A549 (cell line): ENCODE measurements at regions not wholly inside any gene's neighbourhood (a gene's known extent, or its start where the extent isn't known, plus 50 kb on each side); places are given as distances from the start of the nearest gene placed in this dataset.

ENCODE experiments used
- ATAC-seq, 2 experiments: fragments of 200-7000 bp in 1 of 2; fragments of >200 bp in 1 of 2; cut with Nextera tagmentation in 1 of 2; cut with Tn5 transposase in 1 of 2; 3 replicates each; pipeline versions ENCODE4 v1.8.0 to v1.9.1; 2018 to 2020; ENCODE audit warnings: mild to moderate bottlenecking in 1 of 2, moderate library complexity in 1 of 2
- CTCF ChIA-PET: fragments of 300-600 bp; sonication (Branson Sonifier 250); formaldehyde crosslinking; extraction: SDS; loops from one replicate; lab custom pipeline; 2021; ENCODE audit warnings: antibody characterized with exemption, inconsistent platforms; lab: Yijun Ruan, JAX
- POLR2A ChIA-PET: fragments of 350-600 bp; formaldehyde crosslinking; extraction: SDS; loops from one replicate; lab custom pipeline; 2021; ENCODE audit warnings: antibody characterized with exemption, inconsistent platforms; lab: Yijun Ruan, JAX
- DNase-seq, 2 experiments: peaks; one replicate each; pipeline versions ENCODE4 v3.0.0 to v3.0.0-alpha.2; 2011 to 2016; ENCODE audit warnings: low read depth in 1 of 2, low spot score in 1 of 2
- FAIRE-seq: peaks from 2 replicates; lab custom pipeline; 2011; peaks lifted over from hg19 to GRCh38; lab: Jason Lieb, UNC
- H3K27ac ChIP-seq, 2 experiments: fragments of >200 bp; sonication (Bioruptor Twin); formaldehyde crosslinking; 3 replicates each; pipeline ENCODE4 v1.5.1; 2016 to 2017
- H3K4me1 ChIP-seq: fragments of >200 bp; sonication (Bioruptor Twin); formaldehyde crosslinking; 3 replicates; pipeline ENCODE4 v1.6.1; 2016
- H3K4me2 ChIP-seq: fragments of >200 bp; sonication (Bioruptor Twin); formaldehyde crosslinking; 3 replicates; pipeline ENCODE4 v1.6.1; 2016
- H3K4me3 ChIP-seq: fragments of >200 bp; sonication (Bioruptor Twin); formaldehyde crosslinking; 3 replicates; pipeline ENCODE4 v1.5.1; 2016
- H3K9me3 ChIP-seq: fragments of >200 bp; sonication (Bioruptor Twin); formaldehyde crosslinking; 3 replicates; pipeline ENCODE4 v1.6.1; 2016
- CHD2 ChIP-seq: fragments of 150-350 bp; IDR thresholded peaks from 2 replicates; pipeline ENCODE4 v1.6.1; 2014; ENCODE audit warnings: low read length; ENCODE audit not compliant: partially characterized antibody
- EHF ChIP-seq: fragments of 250-450 bp; sonication (Bioruptor Pico); IDR thresholded peaks from 2 replicates; pipeline ENCODE4 v1.5.0; 2020; ENCODE audit warnings: mild to moderate bottlenecking
- HEYL ChIP-seq: fragments of 250-450 bp; sonication (Bioruptor Pico); IDR thresholded peaks from 2 replicates; pipeline ENCODE4 v1.8.0; 2021; ENCODE audit warnings: mild to moderate bottlenecking, moderate library complexity
- JUNB ChIP-seq: fragments of >200 bp; sonication (Bioruptor Twin); formaldehyde crosslinking; IDR thresholded peaks from 2 replicates; pipeline ENCODE4 v1.6.1; 2016
- NFE2L2 ChIP-seq: fragments of 150-350 bp; conservative IDR thresholded peaks from 2 replicates; pipeline ENCODE4 v1.6.1; 2014; ENCODE audit warnings: low read length
- NPAS2 ChIP-seq: fragments of 250-450 bp; sonication (Bioruptor Pico); IDR thresholded peaks from 2 replicates; pipeline ENCODE4 v1.8.0; 2022; ENCODE audit warnings: mild to moderate bottlenecking, moderate library complexity, borderline replicate concordance
- NR3C1 ChIP-seq: fragments of >200 bp; sonication (Bioruptor Twin); formaldehyde crosslinking; IDR thresholded peaks from 3 replicates; pipeline ENCODE4 v1.6.1; 2017
- PHF8 ChIP-seq: fragments of 200-600 bp; sonication (generic); IDR thresholded peaks from 2 replicates; pipeline ENCODE4 v1.6.1; 2016; ENCODE audit warnings: low read depth, mild to moderate bottlenecking, antibody characterized with exemption, moderate library complexity, borderline replicate concordance
- RCOR1 ChIP-seq: fragments of 150-350 bp; IDR thresholded peaks from 2 replicates; pipeline ENCODE4 v1.6.1; 2014; ENCODE audit warnings: antibody characterized with exemption, low read length, low read depth
- RNF2 ChIP-seq: fragments of 200-600 bp; sonication (generic); IDR thresholded peaks from 2 replicates; pipeline ENCODE4 v1.6.1; 2016; ENCODE audit warnings: low read depth, mild to moderate bottlenecking, antibody characterized with exemption, moderate library complexity, borderline replicate concordance
- SREBF2 ChIP-seq: fragments of 450-650 bp; IDR thresholded peaks from 2 replicates; pipeline ENCODE4 v1.6.1; 2014; ENCODE audit warnings: mild to moderate bottlenecking, moderate library complexity
- TP53 ChIP-seq: fragments of 250-450 bp; sonication (Bioruptor Pico); IDR thresholded peaks from 2 replicates; pipeline ENCODE4 v1.5.0; 2021; ENCODE audit warnings: mild to moderate bottlenecking, moderate library complexity
- ZC3H11A ChIP-seq: fragments of 450-650 bp; IDR thresholded peaks from 2 replicates; pipeline ENCODE4 v1.6.1; 2014; ENCODE audit warnings: antibody characterized with exemption, mild to moderate bottlenecking
- ZNF302 ChIP-seq: fragments of 250-450 bp; sonication (Bioruptor Pico); IDR thresholded peaks from 2 replicates; pipeline ENCODE4 v1.9.0; 2021; ENCODE audit warnings: inconsistent platforms, mild to moderate bottlenecking, moderate library complexity
- ZSCAN20 ChIP-seq: fragments of 250-450 bp; sonication (Bioruptor Pico); IDR thresholded peaks from 2 replicates; pipeline ENCODE4 v1.8.0; 2022; ENCODE audit warnings: mild to moderate bottlenecking, moderate library complexity
- WGBS: methylation state at CpG from one replicate; pipeline ENCODE4 v1.1.6; 2017; ENCODE audit errors: missing lambda C conversion rate; 5-methylcytosine and 5-hydroxymethylcytosine counted together
- TF ChIP-seq, protein P1 (sequence below): fragments of 250-450 bp; sonication (Bioruptor Pico); IDR thresholded peaks from 2 replicates; pipeline ENCODE4 v1.5.0; 2020; ENCODE audit warnings: low read depth, mild to moderate bottlenecking, moderate library complexity
- TF ChIP-seq, protein P2 (sequence below): IDR thresholded peaks from 2 replicates; pipeline ENCODE4 v1.6.1; 2012
- TF ChIP-seq, protein P3 (sequence below): IDR thresholded peaks from 2 replicates; pipeline ENCODE4 v1.6.1; 2012; ENCODE audit warnings: low read depth, borderline replicate concordance
- TF ChIP-seq, protein P4 (sequence below): fragments of 150-350 bp; IDR thresholded peaks from 2 replicates; pipeline ENCODE4 v1.6.1; 2014; ENCODE audit warnings: low read depth, mild to moderate bottlenecking, low read length
- TF ChIP-seq, protein P5 (sequence below): IDR thresholded peaks from 2 replicates; pipeline ENCODE4 v1.6.1; 2012
- TF ChIP-seq, protein P6 (sequence below): fragments of >200 bp; sonication (Bioruptor Twin); formaldehyde crosslinking; IDR thresholded peaks from 2 replicates; pipeline ENCODE4 v1.6.1; 2016

DNA sequence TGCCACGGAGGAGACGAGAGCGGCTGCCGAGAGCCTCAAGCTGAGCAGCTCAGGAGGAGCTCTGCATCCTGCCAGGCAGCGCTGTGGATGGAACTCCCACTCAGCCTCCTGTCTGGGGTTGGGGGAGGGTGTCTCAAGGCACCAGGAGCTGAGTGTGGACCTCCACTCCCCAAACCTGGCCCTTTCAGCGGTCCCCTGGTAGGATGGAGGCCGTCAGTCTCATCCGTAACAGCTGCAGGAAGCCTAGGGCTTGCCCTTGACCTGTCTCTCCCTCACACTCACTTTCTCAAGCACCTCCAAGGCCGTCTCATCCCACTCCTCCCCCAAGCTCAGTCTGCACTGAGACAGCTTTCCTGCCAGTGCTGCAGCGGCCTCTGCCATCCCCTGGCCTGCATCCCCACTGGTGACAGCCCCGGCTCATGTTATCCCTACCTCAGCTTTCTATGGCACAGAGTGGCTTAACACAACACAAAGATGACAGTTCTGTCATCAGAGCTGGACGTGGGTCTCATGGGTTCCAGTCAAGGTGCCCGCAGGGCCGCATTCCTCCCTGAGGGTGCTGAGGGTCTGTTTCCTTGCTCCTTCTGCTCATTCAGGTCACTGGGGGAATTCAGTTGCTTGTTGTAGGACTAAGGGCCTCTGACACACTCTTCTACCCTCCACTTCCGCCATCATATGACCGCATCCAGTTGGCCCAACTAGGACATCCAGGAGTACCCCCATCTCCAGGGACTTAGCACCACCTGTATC, 341.9 kb upstream of the B3GAT1 start (continued):
- no peak for TF ChIP-seq RCOR1
- TF ChIP-seq NR3C1 = no peak
- TF ChIP-seq, protein P1, sequence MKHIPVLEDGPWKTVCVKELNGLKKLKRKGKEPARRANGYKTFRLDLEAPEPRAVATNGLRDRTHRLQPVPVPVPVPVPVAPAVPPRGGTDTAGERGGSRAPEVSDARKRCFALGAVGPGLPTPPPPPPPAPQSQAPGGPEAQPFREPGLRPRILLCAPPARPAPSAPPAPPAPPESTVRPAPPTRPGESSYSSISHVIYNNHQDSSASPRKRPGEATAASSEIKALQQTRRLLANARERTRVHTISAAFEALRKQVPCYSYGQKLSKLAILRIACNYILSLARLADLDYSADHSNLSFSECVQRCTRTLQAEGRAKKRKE (CRISPR knock-in tag) = no peak

DNA sequence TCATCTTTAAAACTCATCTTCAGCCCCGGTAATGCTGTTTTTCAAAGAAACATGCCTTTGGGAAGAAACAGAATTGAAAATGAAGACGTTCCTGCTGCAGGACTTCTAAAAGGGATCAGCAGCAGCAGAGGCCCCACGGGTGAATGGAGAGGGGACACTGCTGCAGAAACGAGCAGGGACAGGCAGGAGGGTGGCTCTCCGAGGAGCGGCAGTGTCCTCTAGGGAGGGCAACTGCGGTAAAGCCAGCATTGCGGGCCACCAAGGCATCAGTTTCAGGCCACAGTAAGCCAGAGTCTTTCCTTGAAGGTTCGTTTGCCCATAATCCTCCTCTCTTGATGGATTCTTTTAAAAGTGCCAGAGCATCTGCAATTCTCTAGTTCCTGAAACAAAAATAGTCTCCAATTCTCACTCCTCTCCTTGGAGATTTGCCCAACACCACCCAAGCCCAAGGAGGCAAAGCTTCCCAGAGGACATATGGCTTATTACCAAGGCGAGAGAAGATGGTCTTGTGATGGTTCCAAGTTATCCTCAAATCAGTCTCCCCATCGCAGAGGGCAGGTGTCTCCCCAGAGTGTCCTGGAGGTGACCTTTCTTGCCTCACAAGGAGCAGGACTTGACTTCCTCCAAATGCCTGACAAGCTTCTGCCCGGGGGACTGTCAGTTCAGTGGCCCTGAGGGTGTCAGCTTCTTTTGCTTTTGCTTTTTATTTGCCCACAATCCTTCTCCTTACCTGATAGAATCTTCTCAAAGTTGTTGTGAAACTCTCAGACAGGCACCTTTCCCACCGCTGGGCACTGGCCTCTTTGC, 341.1 kb upstream of the B3GAT1 start:
- Histone ChIP-seq H3K9me3 (no peaks in the 10 kb centered on the region), H3K4me1 (no peaks in the 10 kb centered on the region)
- TF ChIP-seq PHF8 (no peak), ZSCAN20 (CRISPR knock-in tag) (no peak), CHD2 (no peak)
- TF ChIP-seq, protein P2, sequence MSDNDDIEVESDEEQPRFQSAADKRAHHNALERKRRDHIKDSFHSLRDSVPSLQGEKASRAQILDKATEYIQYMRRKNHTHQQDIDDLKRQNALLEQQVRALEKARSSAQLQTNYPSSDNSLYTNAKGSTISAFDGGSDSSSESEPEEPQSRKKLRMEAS = no peak
- TF ChIP-seq, protein P3, sequence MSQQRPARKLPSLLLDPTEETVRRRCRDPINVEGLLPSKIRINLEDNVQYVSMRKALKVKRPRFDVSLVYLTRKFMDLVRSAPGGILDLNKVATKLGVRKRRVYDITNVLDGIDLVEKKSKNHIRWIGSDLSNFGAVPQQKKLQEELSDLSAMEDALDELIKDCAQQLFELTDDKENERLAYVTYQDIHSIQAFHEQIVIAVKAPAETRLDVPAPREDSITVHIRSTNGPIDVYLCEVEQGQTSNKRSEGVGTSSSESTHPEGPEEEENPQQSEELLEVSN = no peak
- TF ChIP-seq, all 56 proteins: peak for 0
- H3K4me2 ChIP-seq = no peak overlapping the region
- no peak overlapping the region for H3K4me3 ChIP-seq
- CTCF ChIA-PET = interaction anchor here (0.8 kb wide), 1 partner anchor 267 kb away, joined by 3 read pairs; no protein-coding TSS in a partner anchor
- ATAC-seq (no peak), FAIRE-seq (no peak), DNase-seq (no peak)
- H3K27ac ChIP-seq = no peak overlapping the region
- 17% methylated on average over 13 of the region's 13 CpGs for WGBS
- POLR2A ChIA-PET = no interaction called here

DNA sequence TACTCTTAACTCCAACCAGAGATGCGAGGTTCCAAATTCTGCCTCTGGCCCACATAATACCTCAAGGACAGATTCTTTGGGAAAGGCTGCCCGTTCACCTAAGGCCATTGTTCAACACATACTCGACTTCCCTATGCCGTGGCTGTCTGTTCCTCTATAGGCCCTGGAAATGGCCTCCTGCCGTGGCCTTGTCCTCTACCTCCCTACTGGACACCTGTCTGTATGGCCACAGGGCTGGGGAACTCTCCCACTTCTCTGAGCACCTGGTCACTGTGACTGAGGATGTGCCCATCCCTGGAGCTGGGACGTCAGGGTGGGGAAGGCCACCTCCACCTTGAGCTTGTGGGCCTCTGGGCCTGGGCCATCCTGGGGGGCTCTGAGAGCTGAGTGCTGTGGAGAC, 340.5 kb upstream of the B3GAT1 start:
- no peaks in the 10 kb centered on the region for H3K4me1 ChIP-seq
- FAIRE-seq = no peak
- no peak overlapping the region for H3K27ac ChIP-seq
- CTCF ChIA-PET = interaction anchor here (0.8 kb wide), 1 partner anchor 266 kb away, joined by 3 read pairs; no protein-coding TSS in a partner anchor
- no peak for TF ChIP-seq ZSCAN20 (CRISPR knock-in tag)
- no peak for TF ChIP-seq TP53
- no peak for TF ChIP-seq NFE2L2
- no peak for TF ChIP-seq SREBF2
- TF ChIP-seq, all 56 proteins: peak for 0
- POLR2A ChIA-PET = no interaction called here
- WGBS = 4% methylated on average over 5 of the region's 6 CpGs
- ATAC-seq = no peak
- Histone ChIP-seq H3K9me3 (no peaks in the 10 kb centered on the region), H3K4me3 (no peak overlapping the region), H3K4me2 (no peak overlapping the region)
- no peak for DNase-seq

DNA sequence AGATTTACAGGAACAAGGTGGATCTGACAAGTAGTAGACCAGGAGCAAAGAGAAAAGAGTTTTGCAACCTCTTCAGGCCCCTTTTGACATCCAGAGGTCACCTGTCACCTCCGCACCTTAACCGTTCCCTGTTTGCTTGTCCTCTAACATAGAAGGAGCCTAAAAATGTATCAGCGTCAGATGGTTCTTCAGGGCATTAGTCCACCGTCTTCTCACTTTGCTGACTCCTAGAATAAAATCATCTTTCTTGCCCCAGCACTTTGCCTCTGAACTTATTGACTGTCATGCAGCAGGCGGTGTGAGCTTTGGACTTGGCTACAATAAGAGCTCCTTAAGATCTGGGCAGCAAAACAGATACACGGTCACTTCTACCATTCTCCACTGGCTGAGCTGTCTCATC, 339.7 kb upstream of the B3GAT1 start:
- Histone ChIP-seq H3K4me2 (no peak overlapping the region), H3K4me1 (no peaks in the 10 kb centered on the region), H3K9me3 (no peaks in the 10 kb centered on the region), H3K4me3 (no peak overlapping the region), H3K27ac (no peak overlapping the region)
- CTCF ChIA-PET = no interaction called here
- TF ChIP-seq HEYL (CRISPR knock-in tag) = no peak
- TF ChIP-seq ZNF302 (CRISPR knock-in tag) = no peak
- no peak for TF ChIP-seq ZC3H11A
- TF ChIP-seq, protein P4, sequence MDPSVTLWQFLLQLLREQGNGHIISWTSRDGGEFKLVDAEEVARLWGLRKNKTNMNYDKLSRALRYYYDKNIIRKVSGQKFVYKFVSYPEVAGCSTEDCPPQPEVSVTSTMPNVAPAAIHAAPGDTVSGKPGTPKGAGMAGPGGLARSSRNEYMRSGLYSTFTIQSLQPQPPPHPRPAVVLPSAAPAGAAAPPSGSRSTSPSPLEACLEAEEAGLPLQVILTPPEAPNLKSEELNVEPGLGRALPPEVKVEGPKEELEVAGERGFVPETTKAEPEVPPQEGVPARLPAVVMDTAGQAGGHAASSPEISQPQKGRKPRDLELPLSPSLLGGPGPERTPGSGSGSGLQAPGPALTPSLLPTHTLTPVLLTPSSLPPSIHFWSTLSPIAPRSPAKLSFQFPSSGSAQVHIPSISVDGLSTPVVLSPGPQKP = no peak
- TF ChIP-seq, protein P5, sequence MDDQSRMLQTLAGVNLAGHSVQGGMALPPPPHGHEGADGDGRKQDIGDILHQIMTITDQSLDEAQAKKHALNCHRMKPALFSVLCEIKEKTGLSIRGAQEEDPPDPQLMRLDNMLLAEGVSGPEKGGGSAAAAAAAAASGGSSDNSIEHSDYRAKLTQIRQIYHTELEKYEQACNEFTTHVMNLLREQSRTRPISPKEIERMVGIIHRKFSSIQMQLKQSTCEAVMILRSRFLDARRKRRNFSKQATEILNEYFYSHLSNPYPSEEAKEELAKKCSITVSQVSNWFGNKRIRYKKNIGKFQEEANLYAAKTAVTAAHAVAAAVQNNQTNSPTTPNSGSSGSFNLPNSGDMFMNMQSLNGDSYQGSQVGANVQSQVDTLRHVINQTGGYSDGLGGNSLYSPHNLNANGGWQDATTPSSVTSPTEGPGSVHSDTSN = no peak
- no peak for TF ChIP-seq EHF (CRISPR knock-in tag)
- no peak for TF ChIP-seq RNF2
- TF ChIP-seq NPAS2 (CRISPR knock-in tag) = no peak
- no peak for TF ChIP-seq CHD2
- TF ChIP-seq, protein P6, sequence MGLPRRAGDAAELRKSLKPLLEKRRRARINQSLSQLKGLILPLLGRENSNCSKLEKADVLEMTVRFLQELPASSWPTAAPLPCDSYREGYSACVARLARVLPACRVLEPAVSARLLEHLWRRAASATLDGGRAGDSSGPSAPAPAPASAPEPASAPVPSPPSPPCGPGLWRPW = no peak
- no peak for TF ChIP-seq JUNB
- TF ChIP-seq, protein P3 = no peak
- FAIRE-seq (no peak), ATAC-seq (no peak), DNase-seq (no peak)
- 56% methylated on average over 5 of the region's 6 CpGs for WGBS
- POLR2A ChIA-PET = no interaction called here
